ENCODE measurements at regions not wholly inside any gene's neighbourhood (a gene's known extent, or its start where the extent isn't known, plus 50 kb on each side); places are given as distances from the start of the nearest gene placed in this dataset.

DNA sequence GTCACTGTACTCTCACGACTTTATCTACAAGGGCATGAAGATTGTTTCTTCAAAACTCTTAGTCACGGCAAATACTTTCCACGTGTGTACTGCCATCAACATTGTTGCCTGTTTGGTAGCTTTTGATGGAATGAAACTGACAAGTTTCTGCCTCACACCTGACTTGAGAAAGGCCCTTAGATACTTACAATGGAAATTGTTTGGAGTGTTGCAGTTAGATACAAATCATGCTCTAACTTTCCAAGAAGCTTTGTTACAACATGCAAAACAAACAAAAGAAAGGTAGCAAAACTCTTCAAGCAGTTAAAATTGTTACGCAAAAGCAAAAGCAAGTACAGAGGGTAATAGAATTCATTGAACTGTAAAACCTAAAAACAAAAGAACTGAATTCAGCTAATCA, 91.1 kb upstream of the TLE4 start:
- Histone ChIP-seq H4K8ac (ENCODE audit: low read length) (no peak overlapping the region), H3K36me3 (ENCODE audit: control insufficient read depth in 1 of 2, insufficient read depth in 2 of 2, low read depth in 1 of 2, low read length in 2 of 2) (no peaks in the 10 kb centered on the region), H4K91ac (ENCODE audit: low read length) (no peak overlapping the region), H3K79me1 (replicated peaks; ENCODE audit: low read length, poor library complexity, severe bottlenecking) (no peaks in the 10 kb centered on the region), H3K4ac (ENCODE audit: low read depth in 1 of 2, low read length in 2 of 2) (no peak overlapping the region), H2AFZ (ENCODE audit: low read depth, low read length) (no peak overlapping the region), H2BK12ac (ENCODE audit: low read length in 2 of 2) (no peak overlapping the region), H3K27ac (ENCODE audit: low read length, poor library complexity, severe bottlenecking) (no peak overlapping the region), H3K18ac (ENCODE audit: low read depth in 1 of 2, low read length in 2 of 2) (no peak overlapping the region), H3K9ac (ENCODE audit: low read length) (no peak overlapping the region), H2BK15ac (ENCODE audit: low read depth, poor library complexity, severe bottlenecking) (no peak overlapping the region), H3K23ac (ENCODE audit: low read length in 2 of 2) (no peak overlapping the region), H3K4me2 (ENCODE audit: low read length, poor library complexity, severe bottlenecking) (no peak overlapping the region), H2BK120ac (ENCODE audit: low read depth, low read length) (no peak overlapping the region), H3K9me3 (ENCODE audit: control insufficient read depth, low read length) (no peaks in the 10 kb centered on the region), H3K4me3 (ENCODE audit: insufficient read depth in 1 of 2, low read depth in 1 of 2, low read length in 2 of 2) (no peak overlapping the region), H3K27me3 (ENCODE audit: control insufficient read depth in 1 of 2, insufficient read depth in 1 of 2, low read length in 2 of 2) (no peaks in the 10 kb centered on the region), H3K14ac (ENCODE audit: low read length in 2 of 2) (no peak overlapping the region), H2AK5ac (ENCODE audit: low read length, severe bottlenecking) (no peak overlapping the region), H2BK5ac (ENCODE audit: low read depth, low read length, poor library complexity, severe bottlenecking) (no peak overlapping the region), H3K4me1 (ENCODE audit: control insufficient read depth, insufficient read depth, low read depth, low read length) (no peaks in the 10 kb centered on the region)
- WGBS = 87% methylated on average over 3 of the region's 4 CpGs
- DNase-seq = no peak

DNA sequence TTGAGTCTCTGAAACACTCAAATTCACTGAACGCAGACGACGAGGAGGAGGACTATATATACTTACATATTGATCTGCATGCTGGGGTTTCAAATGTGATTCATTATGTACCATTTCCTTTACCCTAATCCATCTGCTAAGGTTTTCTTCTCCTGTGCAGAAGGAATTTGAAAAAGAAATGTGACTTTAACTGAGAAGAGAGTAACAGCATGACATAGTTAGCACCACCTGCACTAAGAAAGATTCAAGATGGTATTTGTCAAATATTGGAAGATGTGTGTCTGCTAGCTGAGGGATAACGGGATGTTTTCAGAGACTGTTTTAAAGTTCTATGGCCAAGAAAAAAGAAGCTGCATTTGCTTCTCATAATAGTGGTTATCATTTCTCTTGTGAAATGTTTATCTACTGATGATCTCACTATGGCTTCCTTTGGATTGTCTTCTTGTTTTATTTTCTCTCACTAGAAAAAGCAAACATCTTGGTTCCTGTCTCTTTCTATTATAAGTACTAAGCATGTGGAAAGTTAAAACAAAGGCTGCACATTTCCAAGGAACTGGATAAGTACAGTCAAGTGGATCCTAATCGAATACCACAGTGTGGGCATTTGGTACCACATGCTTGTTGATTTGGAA, 89.8 kb upstream of the TLE4 start:
- H2BK5ac ChIP-seq (ENCODE audit: low read depth, low read length, poor library complexity, severe bottlenecking) = no peak overlapping the region
- peak; percentile 13 for DNase-seq
- no peak overlapping the region for H4K8ac ChIP-seq (ENCODE audit: low read length)
- no peak overlapping the region for H3K23ac ChIP-seq (ENCODE audit: low read length in 2 of 2)
- no peaks in the 10 kb centered on the region for H3K36me3 ChIP-seq (ENCODE audit: control insufficient read depth in 1 of 2, insufficient read depth in 2 of 2, low read depth in 1 of 2, low read length in 2 of 2)
- WGBS = 68% methylated on average over 2 of the region's 5 CpGs
- H3K27me3 ChIP-seq (ENCODE audit: control insufficient read depth in 1 of 2, insufficient read depth in 1 of 2, low read length in 2 of 2) = no peaks in the 10 kb centered on the region
- H3K4me3 ChIP-seq (ENCODE audit: insufficient read depth in 1 of 2, low read depth in 1 of 2, low read length in 2 of 2) = no peak overlapping the region
- no peak overlapping the region for H2BK12ac ChIP-seq (ENCODE audit: low read length in 2 of 2)
- no peak overlapping the region for H2BK120ac ChIP-seq (ENCODE audit: low read depth, low read length)
- no peak overlapping the region for H2BK15ac ChIP-seq (ENCODE audit: low read depth, poor library complexity, severe bottlenecking)
- no peak overlapping the region for H3K18ac ChIP-seq (ENCODE audit: low read depth in 1 of 2, low read length in 2 of 2)
- H2AK5ac ChIP-seq (ENCODE audit: low read length, severe bottlenecking) = no peak overlapping the region
- no peak overlapping the region for H3K4me2 ChIP-seq (ENCODE audit: low read length, poor library complexity, severe bottlenecking)
- no peak overlapping the region for H3K14ac ChIP-seq (ENCODE audit: low read length in 2 of 2)
- no peak overlapping the region for H3K4ac ChIP-seq (ENCODE audit: low read depth in 1 of 2, low read length in 2 of 2)
- H2AFZ ChIP-seq (ENCODE audit: low read depth, low read length) = no peak overlapping the region
- no peaks in the 10 kb centered on the region for H3K9me3 ChIP-seq (ENCODE audit: control insufficient read depth, low read length)
- H3K9ac ChIP-seq (ENCODE audit: low read length) = no peak overlapping the region
- no peak overlapping the region for H3K27ac ChIP-seq (ENCODE audit: low read length, poor library complexity, severe bottlenecking)
- H4K91ac ChIP-seq (ENCODE audit: low read length) = no peak overlapping the region
- no peaks in the 10 kb centered on the region for H3K4me1 ChIP-seq (ENCODE audit: control insufficient read depth, insufficient read depth, low read depth, low read length)
- no peaks in the 10 kb centered on the region for H3K79me1 ChIP-seq (replicated peaks; ENCODE audit: low read length, poor library complexity, severe bottlenecking)

DNA sequence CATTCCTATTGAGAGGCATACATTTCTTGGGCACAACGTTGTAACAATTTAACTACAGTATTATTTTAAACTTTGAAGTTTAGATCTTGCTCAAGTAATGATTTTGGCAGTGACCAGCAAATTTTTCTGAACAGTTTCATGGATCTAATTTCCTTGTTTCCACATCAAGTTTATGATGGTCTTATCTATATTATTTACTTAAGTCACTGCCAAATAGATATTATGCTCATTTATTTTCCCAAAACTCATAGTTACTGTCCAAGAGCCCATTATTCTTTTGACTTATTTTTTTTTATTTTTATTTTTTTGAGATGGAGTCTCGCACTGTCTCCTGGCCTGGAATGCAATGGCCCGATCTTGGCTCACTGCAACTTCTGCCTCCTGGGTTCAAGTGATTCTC, 86.5 kb upstream of the TLE4 start:
- Histone ChIP-seq H2AK5ac (ENCODE audit: low read length, severe bottlenecking) (no peak overlapping the region), H3K18ac (ENCODE audit: low read depth in 1 of 2, low read length in 2 of 2) (no peak overlapping the region), H4K91ac (ENCODE audit: low read length) (no peak overlapping the region), H3K4ac (ENCODE audit: low read depth in 1 of 2, low read length in 2 of 2) (no peak overlapping the region), H2BK120ac (ENCODE audit: low read depth, low read length) (no peak overlapping the region), H3K27ac (ENCODE audit: low read length, poor library complexity, severe bottlenecking) (no peak overlapping the region), H3K9me3 (ENCODE audit: control insufficient read depth, low read length) (no peaks in the 10 kb centered on the region), H2BK5ac (ENCODE audit: low read depth, low read length, poor library complexity, severe bottlenecking) (no peak overlapping the region), H3K27me3 (ENCODE audit: control insufficient read depth in 1 of 2, insufficient read depth in 1 of 2, low read length in 2 of 2) (no peaks in the 10 kb centered on the region), H2AFZ (ENCODE audit: low read depth, low read length) (no peak overlapping the region), H2BK12ac (ENCODE audit: low read length in 2 of 2) (no peak overlapping the region), H3K14ac (ENCODE audit: low read length in 2 of 2) (no peak overlapping the region), H3K4me1 (ENCODE audit: control insufficient read depth, insufficient read depth, low read depth, low read length) (peaks cover 2% of the 10 kb centered on the region), H2BK15ac (ENCODE audit: low read depth, poor library complexity, severe bottlenecking) (no peak overlapping the region), H3K9ac (ENCODE audit: low read length) (no peak overlapping the region), H3K23ac (ENCODE audit: low read length in 2 of 2) (no peak overlapping the region), H3K36me3 (ENCODE audit: control insufficient read depth in 1 of 2, insufficient read depth in 2 of 2, low read depth in 1 of 2, low read length in 2 of 2) (no peaks in the 10 kb centered on the region), H4K8ac (ENCODE audit: low read length) (no peak overlapping the region), H3K79me1 (replicated peaks; ENCODE audit: low read length, poor library complexity, severe bottlenecking) (no peaks in the 10 kb centered on the region), H3K4me3 (ENCODE audit: insufficient read depth in 1 of 2, low read depth in 1 of 2, low read length in 2 of 2) (no peak overlapping the region), H3K4me2 (ENCODE audit: low read length, poor library complexity, severe bottlenecking) (no peak overlapping the region)
- no peak for DNase-seq
- 95% methylated on average over 2 of the region's 3 CpGs for WGBS

DNA sequence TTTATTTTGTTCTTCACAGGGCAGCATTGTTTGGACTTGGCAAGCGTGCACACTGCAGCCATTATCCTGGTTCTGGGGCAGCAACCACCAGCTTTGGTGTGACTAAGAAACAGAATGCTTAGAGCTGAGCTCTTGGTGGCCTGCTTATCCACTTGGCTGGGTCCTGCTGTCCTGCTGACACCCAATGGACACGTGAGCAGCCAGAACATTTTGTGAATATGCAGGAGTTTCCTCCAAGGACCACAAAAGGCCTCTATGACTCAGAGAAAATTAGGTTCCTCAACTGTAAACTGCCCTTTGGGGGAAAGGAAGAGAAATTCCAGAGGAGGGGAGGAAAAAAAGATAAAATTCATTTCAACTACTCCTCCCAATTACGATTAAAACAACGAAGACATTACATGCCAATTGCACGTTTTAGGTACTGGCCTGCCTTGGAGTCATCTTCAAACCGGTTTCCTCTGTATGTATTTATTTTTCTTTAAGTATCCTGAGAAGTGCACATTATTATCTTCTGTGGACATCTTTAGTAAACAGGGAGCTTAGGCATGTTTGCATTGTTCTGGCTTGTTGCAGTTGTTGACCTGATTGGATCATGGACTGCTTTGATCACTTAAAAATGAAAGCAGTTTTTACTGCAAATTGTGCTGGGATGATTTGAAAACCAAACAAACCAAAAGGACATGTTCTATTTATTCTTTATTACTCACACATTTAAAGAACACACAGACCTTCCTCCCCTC, 82.3 kb upstream of the TLE4 start:
- H2AK5ac ChIP-seq (ENCODE audit: low read length, severe bottlenecking) = no peak overlapping the region
- no peak overlapping the region for H2BK5ac ChIP-seq (ENCODE audit: low read depth, low read length, poor library complexity, severe bottlenecking)
- peaks cover 2% of the 10 kb centered on the region for H3K4me1 ChIP-seq (ENCODE audit: control insufficient read depth, insufficient read depth, low read depth, low read length)
- DNase-seq = peak; percentile 74
- WGBS = 42% methylated on average over 5 of the region's 6 CpGs
- no peaks in the 10 kb centered on the region for H3K27me3 ChIP-seq (ENCODE audit: control insufficient read depth in 1 of 2, insufficient read depth in 1 of 2, low read length in 2 of 2)
- H2BK12ac ChIP-seq (ENCODE audit: low read length in 2 of 2) = no peak overlapping the region
- H3K27ac ChIP-seq (ENCODE audit: low read length, poor library complexity, severe bottlenecking) = no peak overlapping the region
- H3K36me3 ChIP-seq (ENCODE audit: control insufficient read depth in 1 of 2, insufficient read depth in 2 of 2, low read depth in 1 of 2, low read length in 2 of 2) = no peaks in the 10 kb centered on the region
- no peak overlapping the region for H2AFZ ChIP-seq (ENCODE audit: low read depth, low read length)
- no peak overlapping the region for H3K4me3 ChIP-seq (ENCODE audit: insufficient read depth in 1 of 2, low read depth in 1 of 2, low read length in 2 of 2)
- H3K9me3 ChIP-seq (ENCODE audit: control insufficient read depth, low read length) = peaks cover 7% of the 10 kb centered on the region
- no peak overlapping the region for H4K91ac ChIP-seq (ENCODE audit: low read length)
- H3K4me2 ChIP-seq (ENCODE audit: low read length, poor library complexity, severe bottlenecking) = no peak overlapping the region
- H3K14ac ChIP-seq (ENCODE audit: low read length in 2 of 2) = no peak overlapping the region
- no peak overlapping the region for H3K4ac ChIP-seq (ENCODE audit: low read depth in 1 of 2, low read length in 2 of 2)
- H3K23ac ChIP-seq (ENCODE audit: low read length in 2 of 2) = no peak overlapping the region
- no peak overlapping the region for H2BK15ac ChIP-seq (ENCODE audit: low read depth, poor library complexity, severe bottlenecking)
- H3K18ac ChIP-seq (ENCODE audit: low read depth in 1 of 2, low read length in 2 of 2) = peak overlapping the region in 1 of 2 experiments; percentile 73
- H4K8ac ChIP-seq (ENCODE audit: low read length) = no peak overlapping the region
- no peak overlapping the region for H3K9ac ChIP-seq (ENCODE audit: low read length)
- H3K79me1 ChIP-seq (replicated peaks; ENCODE audit: low read length, poor library complexity, severe bottlenecking) = no peaks in the 10 kb centered on the region
- no peak overlapping the region for H2BK120ac ChIP-seq (ENCODE audit: low read depth, low read length)
